WERI-Rb-1 (cell line): ENCODE measurements at regions not wholly inside any gene's neighbourhood (a gene's known extent, or its start where the extent isn't known, plus 50 kb on each side); places are given as distances from the start of the nearest gene placed in this dataset.

Experiments
- DNase-seq: peaks from one replicate; pipeline ENCODE4 v3.0.0-alpha.2; 2020
- H3K27ac ChIP-seq: fragments of 250-450 bp; sonication (Bioruptor Pico); 2 replicates; pipeline ENCODE4 v1.5.1; 2020; ENCODE audit warnings: mild to moderate bottlenecking, moderate library complexity
- H3K27me3 ChIP-seq: fragments of 250-450 bp; sonication (Bioruptor Pico); 2 replicates; pipeline ENCODE4 v1.5.1; 2021; ENCODE audit warnings: mild to moderate bottlenecking, low read depth, moderate library complexity; ENCODE audit not compliant: insufficient read depth, severe bottlenecking
- H3K36me3 ChIP-seq: fragments of 250-450 bp; sonication (Bioruptor Pico); 2 replicates; pipeline ENCODE4 v1.5.1; 2020; ENCODE audit warnings: mild to moderate bottlenecking, moderate library complexity
- H3K4me3 ChIP-seq: 2 replicates; pipeline ENCODE4 v1.5.1; 2011; ENCODE audit warnings: low read depth, mild to moderate bottlenecking, control low read depth, low read length
- H3K9me3 ChIP-seq: fragments of 250-450 bp; sonication (Bioruptor Pico); 2 replicates; pipeline ENCODE4 v1.5.1; 2021; ENCODE audit warnings: mild to moderate bottlenecking, moderate library complexity; ENCODE audit not compliant: severe bottlenecking
- CTCF ChIP-seq: IDR thresholded peaks from 2 replicates; pipeline ENCODE4 v1.5.1; 2011; ENCODE audit warnings: low read depth, mild to moderate bottlenecking, control low read depth, inconsistent platforms, low read length

- Histone ChIP-seq H3K9me3 (no peaks in the 10 kb centered on the region), H3K4me3 (no peak overlapping the region), H3K36me3 (no peaks in the 10 kb centered on the region), H3K27me3 (no peaks in the 10 kb centered on the region), H3K27ac (no peak overlapping the region)
- DNase-seq = no peak
- TF ChIP-seq CTCF = no peak
Measured at GRCh38 chr1:217078959-217079358, 355.7 kb upstream of the ESRRG start.

GRCh38 chr1:217078078-217078690 lies 355.0 kb upstream of the ESRRG start:
- Histone ChIP-seq H3K27me3 (no peaks in the 10 kb centered on the region), H3K27ac (no peak overlapping the region), H3K9me3 (no peaks in the 10 kb centered on the region), H3K4me3 (no peak overlapping the region), H3K36me3 (no peaks in the 10 kb centered on the region)
- DNase-seq = no peak
- TF ChIP-seq CTCF = no peak

GRCh38 chr1:217077426-217077825 lies 354.2 kb upstream of the ESRRG start:
- Histone ChIP-seq H3K36me3 (no peaks in the 10 kb centered on the region), H3K27me3 (no peaks in the 10 kb centered on the region), H3K4me3 (no peak overlapping the region), H3K27ac (no peak overlapping the region), H3K9me3 (no peaks in the 10 kb centered on the region)
- DNase-seq = no peak
- TF ChIP-seq CTCF = no peak

GRCh38 chr1:217076902-217077301 lies 353.7 kb upstream of the ESRRG start:
- Histone ChIP-seq H3K27me3 (no peaks in the 10 kb centered on the region), H3K27ac (no peak overlapping the region), H3K4me3 (no peak overlapping the region), H3K36me3 (no peaks in the 10 kb centered on the region), H3K9me3 (no peaks in the 10 kb centered on the region)
- TF ChIP-seq CTCF = no peak
- DNase-seq = no peak

GRCh38 chr1:217072926-217073325 lies 349.7 kb upstream of the ESRRG start:
- H3K27ac ChIP-seq = no peak overlapping the region
- no peak for DNase-seq
- no peak for TF ChIP-seq CTCF
- no peaks in the 10 kb centered on the region for H3K27me3 ChIP-seq
- H3K36me3 ChIP-seq = no peaks in the 10 kb centered on the region
- no peaks in the 10 kb centered on the region for H3K9me3 ChIP-seq
- H3K4me3 ChIP-seq = no peak overlapping the region

GRCh38 chr1:217067642-217068041 lies 344.4 kb upstream of the ESRRG start:
- no peaks in the 10 kb centered on the region for H3K36me3 ChIP-seq
- no peak for DNase-seq
- H3K27me3 ChIP-seq = no peaks in the 10 kb centered on the region
- no peaks in the 10 kb centered on the region for H3K9me3 ChIP-seq
- no peak for TF ChIP-seq CTCF
- no peak overlapping the region for H3K27ac ChIP-seq
- H3K4me3 ChIP-seq = no peak overlapping the region
